Esophagus muscularis mucosa (tissue), 3 donors: ENCODE measurements at regions not wholly inside any gene's neighbourhood (a gene's known extent, or its start where the extent isn't known, plus 50 kb on each side); places are given as distances from the start of the nearest gene placed in this dataset.

Experiments
- POLR2AphosphoS5 ChIP-seq, 2 donors: sonication (generic); formaldehyde crosslinking; IDR thresholded peaks; one replicate each; pipeline ENCODE4 v1.6.1; 2017; ENCODE audit warnings: antibody characterized with exemption in 2 of 2
- TF ChIP-seq, protein P1 (sequence below), 3 experiments: fragments of 200-600 bp in 2 of 3; fragments of 450-650 bp in 1 of 3; sonication (generic) in 2 of 3; IDR thresholded peaks; one replicate each; pipeline ENCODE4 v1.5.1; 2017 to 2019; ENCODE audit warnings: antibody characterized with exemption in 3 of 3, mild to moderate bottlenecking in 2 of 3, moderate library complexity in 1 of 3

GRCh38 chr2:66014450-66014849 lies 420.5 kb upstream of the MEIS1 start:
- TF ChIP-seq, protein P1, sequence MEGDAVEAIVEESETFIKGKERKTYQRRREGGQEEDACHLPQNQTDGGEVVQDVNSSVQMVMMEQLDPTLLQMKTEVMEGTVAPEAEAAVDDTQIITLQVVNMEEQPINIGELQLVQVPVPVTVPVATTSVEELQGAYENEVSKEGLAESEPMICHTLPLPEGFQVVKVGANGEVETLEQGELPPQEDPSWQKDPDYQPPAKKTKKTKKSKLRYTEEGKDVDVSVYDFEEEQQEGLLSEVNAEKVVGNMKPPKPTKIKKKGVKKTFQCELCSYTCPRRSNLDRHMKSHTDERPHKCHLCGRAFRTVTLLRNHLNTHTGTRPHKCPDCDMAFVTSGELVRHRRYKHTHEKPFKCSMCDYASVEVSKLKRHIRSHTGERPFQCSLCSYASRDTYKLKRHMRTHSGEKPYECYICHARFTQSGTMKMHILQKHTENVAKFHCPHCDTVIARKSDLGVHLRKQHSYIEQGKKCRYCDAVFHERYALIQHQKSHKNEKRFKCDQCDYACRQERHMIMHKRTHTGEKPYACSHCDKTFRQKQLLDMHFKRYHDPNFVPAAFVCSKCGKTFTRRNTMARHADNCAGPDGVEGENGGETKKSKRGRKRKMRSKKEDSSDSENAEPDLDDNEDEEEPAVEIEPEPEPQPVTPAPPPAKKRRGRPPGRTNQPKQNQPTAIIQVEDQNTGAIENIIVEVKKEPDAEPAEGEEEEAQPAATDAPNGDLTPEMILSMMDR (IDR thresholded peaks at IDR 0.05) = no peak
- TF ChIP-seq POLR2AphosphoS5 (IDR thresholded peaks at IDR 0.05) = no peak
